Colon (tissue), 2 donors: ENCODE measurements at regions not wholly inside any gene's neighbourhood (a gene's known extent, or its start where the extent isn't known, plus 50 kb on each side); places are given as distances from the start of the nearest gene placed in this dataset.
"Not testable (repeated sequence)": the region's sequence is repeated elsewhere in the genome, so short reads cannot be mapped to it uniquely, and the experiment has no call there.

Source experiments
- FAIRE-seq: peaks from 2 replicates; lab custom pipeline; 2012; peaks lifted over from hg19 to GRCh38; lab: Jason Lieb, UNC
- donor health status: control.
- donor health status: control.

GRCh38 chr3:87710511-87710910 lies 348.3 kb downstream of the CGGBP1 start:
- FAIRE-seq: no peak

GRCh38 chr3:87710028-87710427 lies 348.8 kb downstream of the CGGBP1 start:
- no peak for FAIRE-seq

GRCh38 chr3:87706176-87706575 lies 352.6 kb downstream of the CGGBP1 start:
- no peak for FAIRE-seq

GRCh38 chr3:87702600-87702999 lies 356.2 kb downstream of the CGGBP1 start:
- no peak for FAIRE-seq

- no peak for FAIRE-seq
These were observed 362.4 kb downstream of the CGGBP1 start for GRCh38 chr3:87696124-87697013.

GRCh38 chr3:87694678-87695077 lies 364.1 kb downstream of the CGGBP1 start:
- no peak for FAIRE-seq

GRCh38 chr3:87691109-87691508 lies 367.7 kb downstream of the CGGBP1 start:
- FAIRE-seq: no peak

GRCh38 chr3:87678984-87679660 lies 379.7 kb downstream of the CGGBP1 start:
- FAIRE-seq: not testable (repeated sequence)

- no peak for FAIRE-seq
These were observed 384.2 kb downstream of the CGGBP1 start for GRCh38 chr3:87674397-87675161.

- FAIRE-seq: no peak
These were observed 385.7 kb downstream of the CGGBP1 start for GRCh38 chr3:87673132-87673531.

- FAIRE-seq: no peak
These were observed 377.8 kb upstream of the POU1F1 start for GRCh38 chr3:87654184-87654583.

- not testable (repeated sequence) for FAIRE-seq
These were observed 376.8 kb upstream of the POU1F1 start for GRCh38 chr3:87653138-87653537.

GRCh38 chr3:87634426-87634825 lies 358.0 kb upstream of the POU1F1 start:
- no peak for FAIRE-seq

GRCh38 chr3:87627316-87627715 lies 350.9 kb upstream of the POU1F1 start:
- no peak for FAIRE-seq

GRCh38 chr3:87626546-87626945 lies 350.2 kb upstream of the POU1F1 start:
- FAIRE-seq: no peak

- FAIRE-seq: no peak
These were observed 349.5 kb upstream of the POU1F1 start for GRCh38 chr3:87625876-87626275.

- no peak for FAIRE-seq
These were observed 348.5 kb upstream of the POU1F1 start for GRCh38 chr3:87624860-87625259.

GRCh38 chr3:87621667-87622066 lies 345.3 kb upstream of the POU1F1 start:
- no peak for FAIRE-seq

- FAIRE-seq: no peak
These were observed 339.1 kb upstream of the POU1F1 start for GRCh38 chr3:87615506-87615905.

GRCh38 chr3:87614998-87615397 lies 338.6 kb upstream of the POU1F1 start:
- FAIRE-seq: no peak

GRCh38 chr3:87607234-87607633 lies 330.9 kb upstream of the POU1F1 start:
- no peak for FAIRE-seq

- FAIRE-seq: no peak
These were observed 319.4 kb upstream of the POU1F1 start for GRCh38 chr3:87595798-87596197.

GRCh38 chr3:87581240-87581639 lies 304.9 kb upstream of the POU1F1 start:
- no peak for FAIRE-seq
